Activated CD4-positive, alpha-beta T cell treated with anti-CD3 and anti-CD28 coated beads, Interleukin-2, amount 50 U/mL, for 4 hours (primary cell): ENCODE measurements at regions not wholly inside any gene's neighbourhood (a gene's known extent, or its start where the extent isn't known, plus 50 kb on each side); places are given as distances from the start of the nearest gene placed in this dataset.
"Not testable (repeated sequence)": the region's sequence is repeated elsewhere in the genome, so short reads cannot be mapped to it uniquely, and the experiment has no call there.

Experiments
- DNase-seq, 2 experiments: peaks; one replicate each; pipeline ENCODE4 v3.0.0-alpha.2; 2020

DNA sequence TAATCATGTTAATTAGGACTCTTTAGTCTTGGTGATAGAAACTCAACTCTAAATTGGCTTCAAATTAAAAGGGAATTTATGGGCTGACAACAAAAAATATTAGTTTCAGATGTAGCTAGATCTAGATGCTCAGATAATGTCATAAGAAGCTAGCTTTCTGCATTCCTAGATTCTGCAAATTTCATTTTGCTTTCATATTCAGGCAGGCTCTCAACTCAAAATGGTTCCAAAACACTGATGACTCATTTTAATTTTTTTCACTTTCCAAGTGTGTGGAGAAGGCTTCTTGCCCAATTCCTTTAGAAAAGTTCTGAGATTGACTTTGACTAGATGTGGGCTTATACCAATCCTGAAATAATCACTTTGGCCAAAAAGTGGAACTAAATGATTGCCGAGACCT lies 236.7 kb upstream of the GOT2 start:
- no peak for DNase-seq

DNA sequence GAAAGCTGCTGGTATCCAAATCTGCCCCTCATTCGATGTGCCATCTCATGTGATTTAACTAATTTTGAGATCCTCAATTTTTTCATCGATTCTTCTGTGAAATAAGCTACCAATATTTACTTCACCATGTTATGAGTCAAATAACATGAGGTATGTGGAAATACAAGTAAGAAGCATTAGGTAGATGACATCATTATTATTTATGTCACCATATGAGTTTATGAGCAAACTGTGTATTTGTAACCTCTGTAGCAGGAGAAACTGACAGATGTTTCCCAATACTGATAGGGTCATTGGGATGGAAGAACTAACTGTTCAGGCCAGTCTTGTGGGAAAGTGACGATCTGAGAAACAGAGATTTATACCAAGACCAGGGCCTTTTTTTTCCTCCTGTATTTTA lies 229.4 kb upstream of the GOT2 start:
- no peak for DNase-seq

DNA sequence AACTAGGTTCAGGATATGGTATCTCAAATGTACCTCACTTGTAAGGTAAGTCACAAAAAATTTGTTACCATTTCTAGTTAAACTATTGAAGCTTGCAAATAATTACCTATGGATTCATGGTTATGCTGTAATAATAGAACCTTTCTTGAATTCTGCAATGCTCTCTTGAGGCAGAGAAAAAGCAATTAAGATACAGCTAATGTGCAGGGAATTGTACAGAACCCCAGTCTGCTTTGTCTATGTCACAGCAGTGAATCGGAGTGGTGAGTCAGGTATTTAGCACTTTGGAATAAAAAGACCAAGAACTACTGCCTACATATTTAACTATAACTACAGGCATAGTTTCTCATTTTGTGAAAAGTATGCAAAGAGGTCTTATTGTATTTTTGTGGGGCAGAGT lies 228.7 kb upstream of the GOT2 start:
- no peak for DNase-seq

DNA sequence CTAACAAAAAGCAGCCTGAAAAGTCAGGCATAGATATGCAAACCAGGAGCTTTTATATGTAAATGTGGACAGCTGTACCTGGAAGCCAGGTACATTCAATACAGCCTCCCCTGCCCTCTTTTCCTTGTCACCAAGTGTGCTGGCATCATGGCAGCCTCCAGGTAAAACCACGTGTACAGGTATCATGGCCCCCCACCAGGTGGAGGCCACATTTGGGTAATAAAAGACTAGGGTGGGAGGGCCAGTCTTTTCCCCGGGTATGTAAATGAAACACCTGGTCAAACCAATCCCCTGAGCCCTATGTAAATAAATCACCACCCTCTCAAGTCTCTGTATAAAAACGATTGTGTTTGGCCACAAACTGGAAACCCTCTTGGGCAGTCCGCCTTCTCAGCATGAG lies 226.4 kb upstream of the GOT2 start:
- DNase-seq: no peak

DNA sequence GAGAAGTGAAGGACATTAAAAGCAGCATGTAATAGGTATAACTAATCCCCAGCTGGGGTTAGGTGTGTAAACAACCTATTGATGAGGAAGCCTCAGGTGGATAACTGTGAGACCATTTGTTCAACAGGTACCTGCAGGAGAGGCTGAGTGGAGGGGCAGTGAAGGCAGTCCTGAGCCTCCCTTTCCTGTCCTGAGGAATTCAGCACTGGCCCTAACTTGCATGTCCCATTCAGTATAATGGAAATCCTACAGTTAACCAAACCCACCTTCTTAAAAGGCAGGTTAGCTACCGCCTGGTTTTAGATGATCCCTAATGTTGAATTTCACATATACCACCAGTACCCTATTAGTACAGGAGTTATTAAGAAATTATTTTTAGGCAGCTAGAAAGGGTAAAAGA lies 225.9 kb upstream of the GOT2 start:
- DNase-seq: no peak

DNA sequence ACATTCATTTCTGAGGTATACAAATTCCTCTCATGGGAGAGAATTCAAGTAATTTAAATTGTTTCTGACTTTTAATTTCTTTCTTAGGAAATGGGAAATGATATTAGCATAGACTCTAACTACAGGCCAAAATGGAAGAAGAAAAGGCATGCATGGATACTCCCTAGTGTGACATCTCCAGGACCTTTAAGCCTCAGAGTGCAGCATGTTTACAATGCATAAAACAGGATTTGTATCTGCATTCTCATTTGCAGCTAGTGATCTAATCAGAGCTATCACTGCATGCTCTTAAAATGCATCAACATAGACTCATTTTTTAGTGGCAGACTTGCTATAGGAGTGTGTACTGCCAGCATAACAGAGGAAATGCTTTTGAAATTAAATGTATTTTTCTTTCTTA lies 224.6 kb upstream of the GOT2 start:
- no peak for DNase-seq

DNA sequence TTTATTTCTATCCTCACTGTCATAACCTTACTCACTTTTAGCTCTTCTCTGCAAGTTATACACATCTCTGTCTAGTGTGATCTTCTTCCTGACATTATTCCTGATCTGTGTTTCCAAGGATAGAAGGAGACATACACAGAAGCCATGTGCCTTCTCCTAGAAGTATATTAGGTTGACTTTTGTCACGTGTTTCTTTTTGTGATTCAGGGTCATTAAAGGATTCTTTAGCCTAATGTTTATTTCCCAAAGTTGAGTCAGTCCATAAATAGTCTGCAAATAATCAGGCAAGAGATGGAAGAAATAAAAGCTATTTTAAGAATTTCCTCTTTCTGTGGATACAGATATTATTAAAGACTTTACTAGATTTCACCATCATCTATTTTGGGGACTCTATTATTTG lies 214.1 kb upstream of the GOT2 start:
- DNase-seq: no peak

DNA sequence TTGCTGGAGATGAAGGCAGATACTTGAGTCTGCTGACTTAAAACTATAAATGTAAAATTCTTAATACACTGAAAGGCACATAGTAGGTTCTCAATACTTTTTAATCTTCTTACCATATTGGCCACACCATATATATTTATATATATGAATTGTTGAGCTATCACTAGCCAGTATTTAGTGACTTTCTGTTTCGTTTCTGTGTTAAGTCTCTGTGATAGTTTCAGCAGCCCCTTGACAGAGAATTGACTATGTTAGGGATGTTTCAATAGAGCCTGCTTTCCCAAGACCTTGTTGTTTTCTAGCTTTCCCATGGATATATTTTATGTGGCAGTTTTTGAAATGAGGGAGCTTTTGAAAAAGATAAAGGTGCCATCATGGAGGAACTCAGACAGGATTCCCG lies 206.5 kb upstream of the GOT2 start:
- no peak for DNase-seq

DNA sequence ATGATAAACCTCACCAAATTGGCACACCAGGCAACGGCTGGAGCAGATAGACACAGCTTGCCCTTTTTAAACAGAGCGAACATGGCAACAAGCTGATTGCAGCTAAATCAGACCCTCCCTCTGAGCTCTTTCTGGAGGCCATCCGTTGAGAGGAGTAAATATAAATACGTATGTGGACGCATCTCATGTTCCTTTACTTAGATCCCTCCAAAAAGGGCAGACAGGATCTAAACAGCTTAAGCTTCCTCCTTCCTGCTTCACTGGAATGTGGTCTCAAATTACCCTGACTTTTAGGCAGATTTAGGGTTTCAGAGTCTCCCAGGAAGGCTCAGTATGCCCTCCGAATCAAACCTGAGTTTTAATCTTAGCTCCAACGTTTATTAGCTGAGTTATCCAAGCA lies 204.7 kb upstream of the GOT2 start:
- DNase-seq: no peak

DNA sequence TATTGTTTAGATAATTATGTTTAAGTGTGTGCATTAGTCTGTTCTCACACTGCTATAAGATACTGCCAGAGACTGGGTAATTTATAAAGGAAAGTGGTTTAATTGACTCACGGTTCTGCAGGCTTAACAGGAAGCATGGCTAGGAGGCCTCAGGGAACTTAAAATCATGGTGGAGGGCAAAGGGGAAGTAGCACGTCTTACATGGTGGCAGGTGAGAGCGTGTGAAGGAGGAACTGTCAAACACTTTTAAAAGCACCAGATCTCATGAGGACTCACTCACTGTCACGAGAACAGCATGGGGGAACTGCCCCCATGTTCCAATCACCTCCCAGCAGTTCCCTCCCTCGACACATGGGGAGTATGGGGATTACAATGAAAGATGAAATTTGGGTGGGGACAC lies 203.5 kb upstream of the GOT2 start:
- no peak for DNase-seq

DNA sequence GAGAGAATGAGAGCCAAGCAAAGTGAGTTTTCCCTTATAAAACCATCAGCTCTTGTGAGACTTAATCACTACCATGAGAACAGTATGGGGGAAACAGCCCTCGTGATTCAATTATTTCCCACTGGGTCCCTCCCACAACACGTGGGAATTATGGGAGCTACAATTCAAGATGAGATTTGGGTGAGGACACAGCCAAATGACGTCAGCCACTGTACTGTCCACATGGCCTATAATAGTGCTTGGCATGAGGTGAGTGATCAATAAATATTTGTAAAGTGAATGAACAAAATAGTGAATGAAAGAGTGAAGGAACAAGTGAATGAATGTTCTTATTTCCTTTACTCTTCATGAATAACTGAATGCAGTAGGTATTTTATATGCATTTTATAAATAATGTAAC lies 199.1 kb upstream of the GOT2 start:
- DNase-seq: no peak

DNA sequence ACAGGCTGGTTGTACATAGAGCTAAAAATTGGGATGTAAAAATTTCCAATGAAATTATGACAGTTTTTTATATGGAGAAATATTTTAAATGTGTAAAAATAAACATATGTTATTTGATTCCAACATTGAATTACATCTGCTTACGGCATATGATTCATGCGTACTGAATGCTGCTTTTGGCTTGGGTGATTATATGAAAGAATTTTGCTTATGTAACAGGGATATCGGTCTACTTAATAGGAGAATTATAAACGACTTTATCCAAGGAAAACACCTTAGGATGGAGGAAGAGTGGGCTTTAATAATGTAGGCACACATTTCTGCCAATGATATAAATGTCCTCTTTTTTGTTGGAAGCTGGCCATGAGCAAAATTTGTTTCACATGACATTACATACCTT lies 197.3 kb upstream of the GOT2 start:
- no peak for DNase-seq

DNA sequence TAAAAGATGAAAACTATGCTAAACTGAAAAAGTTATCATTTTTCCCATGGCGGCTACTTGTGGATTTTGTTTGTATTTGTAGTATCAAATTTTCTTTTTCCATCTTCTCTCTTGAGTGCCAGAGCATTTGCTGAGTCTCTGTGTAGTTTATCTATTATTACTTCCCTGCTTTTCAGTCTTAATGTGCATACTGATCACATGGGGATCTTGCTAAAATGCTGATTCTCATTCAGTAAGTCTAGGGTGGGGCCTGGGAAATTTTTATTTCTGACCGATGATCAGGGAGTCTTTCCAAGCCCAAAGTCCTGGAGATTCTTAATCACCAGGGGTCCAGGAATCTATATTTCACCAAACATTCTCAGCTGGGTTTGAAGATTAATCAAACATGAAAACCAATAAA lies 189.0 kb upstream of the GOT2 start:
- no peak for DNase-seq

DNA sequence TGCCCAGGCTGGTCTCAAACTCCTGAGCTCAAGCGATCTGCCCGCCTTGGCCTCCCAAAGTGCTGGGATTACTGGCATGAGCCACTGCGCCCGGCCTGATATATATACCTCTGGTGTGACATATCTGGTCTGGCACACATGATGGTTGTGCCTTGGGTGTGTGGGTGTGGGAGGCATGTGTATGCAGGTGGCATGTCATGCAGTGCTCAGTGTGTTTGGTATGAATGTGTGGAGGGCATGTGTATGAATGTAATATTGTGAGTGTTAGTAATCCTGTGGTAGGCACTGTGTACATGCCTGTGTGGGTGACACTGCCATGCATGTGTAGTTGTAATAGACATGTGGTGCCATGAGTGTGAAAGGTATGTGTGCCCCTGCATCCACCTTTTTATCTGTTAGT lies 179.3 kb upstream of the GOT2 start:
- DNase-seq: no peak

DNA sequence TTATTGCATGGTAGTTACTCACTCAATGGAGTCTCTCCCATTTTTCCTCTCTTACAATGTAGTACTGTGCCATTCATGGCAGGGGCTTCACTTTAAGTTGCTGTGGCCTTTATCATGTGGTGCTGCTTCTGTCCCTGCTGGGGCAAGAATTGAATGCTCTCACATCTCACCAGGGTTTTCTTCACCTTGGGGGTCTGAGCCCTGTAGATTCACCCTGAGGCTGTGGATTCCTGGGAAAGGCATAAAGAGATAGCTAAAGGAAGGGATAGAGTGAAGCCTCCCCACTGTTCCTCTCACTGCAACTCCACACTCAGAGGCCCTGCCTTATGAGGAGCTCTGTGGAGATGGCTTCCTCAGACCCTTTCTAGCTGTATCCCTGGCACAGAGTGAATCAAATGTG lies 178.5 kb upstream of the GOT2 start:
- no peak for DNase-seq

DNA sequence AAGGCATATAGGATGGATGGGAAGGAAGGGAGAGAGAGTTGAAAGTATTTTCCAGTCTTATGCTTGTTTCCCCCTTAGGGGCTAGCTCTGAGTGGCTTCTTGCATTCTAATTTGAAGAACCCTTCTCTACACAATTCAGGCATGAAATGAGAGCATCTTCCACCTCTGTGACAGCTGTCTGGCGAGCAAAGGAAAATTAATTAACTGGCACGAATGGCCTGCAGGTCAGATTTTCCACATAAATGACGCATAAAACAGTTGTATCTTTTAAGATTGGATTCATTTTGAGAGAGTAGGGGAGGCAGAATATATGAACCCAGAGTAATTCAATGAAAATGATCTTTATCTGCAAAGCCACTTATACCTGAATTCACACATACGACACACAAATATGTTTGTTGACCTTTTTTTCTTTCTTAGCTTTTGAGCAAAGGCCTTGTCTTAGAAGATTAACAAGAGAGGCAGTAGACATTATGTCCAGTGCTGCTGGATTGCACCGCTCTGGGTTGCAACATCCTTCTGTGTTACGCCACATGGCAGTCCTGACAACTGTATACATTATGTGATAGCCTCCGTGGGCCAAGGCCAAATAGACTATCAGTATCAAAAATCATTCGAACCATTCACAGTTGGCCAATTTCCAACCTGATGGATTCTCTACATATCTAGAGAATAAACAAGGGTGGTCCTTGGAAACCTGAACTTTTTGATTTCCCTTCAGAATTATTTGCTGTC lies 173.0 kb upstream of the GOT2 start:
- no peak for DNase-seq

DNA sequence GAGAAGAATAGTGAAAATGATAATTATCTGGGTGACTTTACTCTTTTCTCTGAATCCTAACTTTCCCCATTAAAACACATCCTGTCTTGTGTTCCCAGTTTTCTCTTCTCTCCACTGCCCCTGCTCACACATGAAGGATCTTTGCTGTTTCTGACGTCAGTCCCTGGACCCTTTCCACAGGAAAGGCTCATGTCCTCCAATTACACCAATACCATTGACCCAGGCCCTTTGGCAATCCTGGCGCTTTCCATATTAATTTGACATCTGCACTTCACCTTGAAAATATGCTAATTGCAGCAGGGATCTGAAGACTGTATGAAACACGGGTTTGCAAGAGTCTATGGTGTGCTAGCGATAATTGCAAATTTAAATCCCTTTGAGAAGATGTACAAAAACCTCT lies 170.2 kb upstream of the GOT2 start:
- DNase-seq: no peak

DNA sequence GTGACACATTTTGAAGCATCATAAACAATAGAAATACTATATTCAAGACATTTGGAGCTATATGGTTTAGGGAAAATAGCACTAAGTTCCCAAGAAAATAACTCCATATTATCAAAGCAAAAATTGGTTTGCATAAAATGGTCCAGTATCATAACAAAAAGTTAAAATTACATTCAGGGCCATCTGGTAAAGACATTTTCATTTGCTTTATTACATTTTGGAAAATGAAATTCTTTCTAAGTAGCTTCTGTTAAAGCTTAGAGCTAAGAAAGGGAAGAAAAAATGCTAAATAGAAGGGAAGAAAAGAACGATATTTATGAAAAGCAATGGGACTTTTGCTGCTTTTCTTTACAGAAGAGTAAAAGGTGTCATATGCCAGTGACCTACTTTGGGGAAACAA lies 155.4 kb upstream of the GOT2 start:
- DNase-seq: no peak

DNA sequence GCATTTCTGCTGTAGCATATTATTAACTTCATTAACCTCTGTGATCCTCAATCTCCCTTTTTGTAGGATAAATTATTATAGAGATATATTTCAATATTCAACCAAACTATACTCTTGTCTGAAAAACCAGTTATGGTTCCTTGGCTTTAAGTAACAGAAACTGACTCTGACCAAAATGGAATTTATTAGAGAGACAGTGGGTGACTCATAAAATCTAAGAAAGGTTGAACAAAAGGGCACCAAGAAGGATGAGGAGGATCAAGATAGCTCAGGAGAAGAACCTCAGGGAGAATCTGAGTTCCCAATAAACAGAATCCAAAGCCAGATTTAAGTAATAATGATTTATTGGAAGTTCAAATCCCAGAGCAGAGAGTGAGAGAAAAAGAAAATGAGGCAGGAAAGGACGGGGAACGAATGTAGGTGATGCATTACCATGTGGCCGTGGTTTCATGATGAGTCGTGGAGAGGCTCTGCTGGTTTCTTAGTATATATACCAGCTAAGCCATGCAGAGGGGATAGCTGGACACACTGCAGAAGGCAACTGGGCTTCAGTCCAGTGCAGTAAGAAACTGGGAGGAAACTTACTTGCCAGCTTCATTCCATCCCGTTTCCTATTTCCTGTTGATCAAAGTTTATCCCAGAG lies 151.5 kb upstream of the GOT2 start:
- DNase-seq: no peak

DNA sequence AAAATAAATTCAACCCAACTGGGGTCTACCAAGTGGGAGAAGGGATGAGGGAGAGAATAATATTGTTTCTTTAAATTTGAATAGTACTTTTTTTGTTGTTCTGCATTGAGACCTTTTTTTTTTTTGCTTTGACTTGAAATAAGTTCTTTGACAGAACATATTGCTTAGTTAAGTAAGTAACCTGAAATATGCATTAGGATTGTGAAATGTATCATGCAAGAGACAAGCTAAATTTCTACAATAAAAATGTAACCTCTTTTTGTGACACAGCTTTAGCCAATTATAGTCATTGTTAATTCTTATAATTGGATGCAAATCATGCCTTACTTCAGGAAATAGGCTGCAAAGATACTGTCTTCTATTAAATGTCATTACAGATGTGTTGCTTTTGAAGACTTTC lies 150.0 kb upstream of the GOT2 start:
- DNase-seq: no peak

DNA sequence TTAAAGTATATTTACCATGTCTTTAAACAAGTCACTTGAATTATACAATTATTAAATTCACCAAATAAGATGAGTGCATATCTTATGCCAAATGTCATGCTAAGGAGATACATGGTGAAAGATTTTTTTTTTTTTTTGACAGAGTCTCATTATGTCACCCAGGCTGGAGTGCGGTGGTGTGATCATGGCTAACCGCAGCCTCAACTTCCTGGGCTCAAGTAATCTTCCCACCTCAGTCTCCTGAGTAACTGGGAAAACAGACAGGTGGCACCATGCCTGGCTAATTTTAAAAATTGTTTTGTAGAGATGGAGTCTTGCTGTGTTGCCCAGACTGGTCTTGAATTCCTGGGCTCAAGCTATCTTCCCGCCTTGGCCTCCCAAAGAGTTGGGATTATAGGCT lies 149.0 kb upstream of the GOT2 start:
- no peak for DNase-seq

DNA sequence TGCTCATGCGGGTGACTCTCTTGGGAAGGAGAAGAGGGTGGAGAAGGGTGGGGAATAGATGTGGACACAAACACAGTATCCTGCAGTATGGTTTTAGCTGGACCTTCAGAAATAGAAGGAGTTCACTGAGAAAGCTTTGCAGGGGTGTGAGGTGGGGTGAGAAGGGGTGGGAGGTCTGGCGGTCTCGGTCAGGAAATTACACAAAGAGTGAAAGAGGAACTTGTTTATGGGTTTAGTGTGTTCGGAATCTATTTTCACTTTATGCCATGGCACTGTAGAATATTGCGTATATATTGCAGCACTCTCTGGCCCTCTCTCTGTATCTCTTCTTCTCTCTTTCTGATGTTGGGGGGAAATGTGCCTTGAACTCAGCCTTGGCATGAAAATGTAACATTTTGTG lies 148.2 kb upstream of the GOT2 start:
- no peak for DNase-seq

DNA sequence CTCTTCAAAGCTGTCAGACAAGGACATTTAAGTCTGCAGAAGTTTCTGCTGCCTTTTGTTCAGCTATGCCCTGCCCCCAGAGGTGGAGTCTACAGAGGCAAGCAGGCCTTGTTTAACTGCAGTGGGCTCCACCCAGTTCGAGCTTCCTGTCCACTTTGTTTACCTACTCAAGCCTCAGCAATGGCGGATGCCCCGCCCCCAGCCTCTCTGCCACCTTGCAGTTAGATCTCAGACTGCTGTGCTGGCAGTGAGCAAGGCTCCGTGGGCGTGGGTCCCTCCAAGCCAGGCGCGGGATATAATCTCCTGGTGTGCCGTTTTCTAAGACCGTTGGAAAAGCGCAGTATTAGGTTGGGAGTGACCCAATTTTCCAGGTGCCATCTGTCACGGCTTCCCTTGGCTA lies 144.5 kb upstream of the GOT2 start:
- not testable (repeated sequence) for DNase-seq

DNA sequence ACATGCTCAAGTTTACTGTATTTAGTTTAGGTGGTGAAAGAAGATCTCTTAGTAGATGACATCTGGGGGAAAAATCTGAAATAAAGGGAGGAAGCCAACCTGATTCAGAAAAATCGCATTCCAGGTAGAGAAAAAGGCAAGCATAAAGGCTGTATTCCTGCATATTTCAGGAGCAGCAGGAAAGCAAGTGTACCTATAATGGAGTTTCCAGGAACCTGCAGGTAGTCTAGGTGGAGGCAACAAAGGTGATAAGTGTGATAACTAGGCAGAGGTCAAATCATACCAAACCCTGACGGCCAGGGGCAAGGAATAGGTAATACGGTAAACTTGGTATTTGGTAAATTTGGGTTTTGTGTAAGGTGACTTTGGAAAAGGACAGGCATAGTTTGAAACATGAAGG lies 132.8 kb upstream of the GOT2 start:
- no peak for DNase-seq

DNA sequence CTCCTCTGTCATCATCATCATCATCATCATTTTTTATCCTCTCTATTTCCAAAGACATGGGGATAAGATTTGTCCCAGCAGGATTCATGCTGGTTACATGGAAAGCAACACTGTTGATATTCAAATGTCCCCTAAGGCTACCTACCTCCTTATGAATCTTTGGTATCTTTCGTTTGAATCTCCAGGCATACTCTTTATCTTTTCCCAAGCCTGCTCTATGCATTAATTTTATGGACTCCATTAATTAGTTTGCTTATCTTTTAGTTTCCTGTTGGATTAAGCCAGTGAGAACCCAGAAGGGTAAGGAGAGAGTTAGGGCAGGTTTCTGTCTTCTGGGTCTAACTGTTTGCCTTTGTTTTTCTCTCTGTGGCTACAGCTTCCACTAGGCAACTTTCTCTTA lies 129.6 kb upstream of the GOT2 start:
- no peak for DNase-seq
